Nephron progenitor cell (in vitro differentiated cells): ENCODE measurements at regions not wholly inside any gene's neighbourhood (a gene's known extent, or its start where the extent isn't known, plus 50 kb on each side); places are given as distances from the start of the nearest gene placed in this dataset.

Experiments used
- DNase-seq: peaks from one replicate; pipeline ENCODE4 v3.0.0; 2021
- H3K27ac Mint-ChIP-seq: 2 replicates; pipeline ENCODE4 v1.8.0; 2021; ENCODE audit warnings: mild to moderate bottlenecking, moderate library complexity, mixed read lengths
- H3K27me3 Mint-ChIP-seq: 2 replicates; pipeline ENCODE4 v1.8.0; 2021; ENCODE audit warnings: mild to moderate bottlenecking, low read depth, mixed read lengths; ENCODE audit not compliant: poor library complexity
- H3K36me3 Mint-ChIP-seq: 2 replicates; pipeline ENCODE4 v1.8.0; 2021; ENCODE audit warnings: low read depth, mixed read lengths
- H3K4me1 Mint-ChIP-seq: 2 replicates; pipeline ENCODE4 v1.8.0; 2021; ENCODE audit warnings: mixed read lengths
- H3K4me3 Mint-ChIP-seq: 2 replicates; pipeline ENCODE4 v1.8.0; 2021; ENCODE audit warnings: mild to moderate bottlenecking, moderate library complexity, mixed read lengths
- H3K9me3 Mint-ChIP-seq: 2 replicates; pipeline ENCODE4 v1.8.0; 2021; ENCODE audit warnings: mild to moderate bottlenecking, moderate library complexity, mixed read lengths
- TF ChIP-seq, protein P1 (sequence below): fragments of 200-600 bp; sonication (generic); IDR thresholded peaks from 2 replicates; pipeline ENCODE4 v1.5.0; 2021; ENCODE audit warnings: antibody characterized with exemption

DNA sequence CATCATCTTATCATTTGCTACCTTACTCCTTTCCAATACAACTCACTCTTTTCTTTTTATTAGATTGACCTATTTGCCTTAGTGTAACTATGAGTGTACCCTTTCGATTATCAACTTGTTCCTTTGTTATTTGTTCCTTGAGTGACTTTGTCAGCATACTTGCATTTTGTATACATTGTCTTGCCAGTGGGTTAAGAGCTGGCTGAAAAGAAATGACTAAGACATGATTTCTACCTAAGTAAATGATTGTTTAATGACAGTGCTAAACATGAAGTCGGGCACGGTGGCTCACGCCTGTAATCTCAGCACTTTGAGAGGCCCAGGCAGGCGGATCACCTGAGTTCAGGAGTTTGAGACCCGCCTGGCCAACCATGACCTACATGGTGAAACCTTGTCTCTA lies 1042.3 kb downstream of the TBL1XR1 start:
- Mint-ChIP-seq H3K36me3 (peaks cover 4% of the 10 kb centered on the region), H3K27me3 (no peaks in the 10 kb centered on the region), H3K27ac (peak overlapping the region; percentile 14), H3K4me3 (no peak overlapping the region), H3K9me3 (peaks cover 17% of the 10 kb centered on the region), H3K4me1 (peaks cover 17% of the 10 kb centered on the region)
- TF ChIP-seq, protein P1, sequence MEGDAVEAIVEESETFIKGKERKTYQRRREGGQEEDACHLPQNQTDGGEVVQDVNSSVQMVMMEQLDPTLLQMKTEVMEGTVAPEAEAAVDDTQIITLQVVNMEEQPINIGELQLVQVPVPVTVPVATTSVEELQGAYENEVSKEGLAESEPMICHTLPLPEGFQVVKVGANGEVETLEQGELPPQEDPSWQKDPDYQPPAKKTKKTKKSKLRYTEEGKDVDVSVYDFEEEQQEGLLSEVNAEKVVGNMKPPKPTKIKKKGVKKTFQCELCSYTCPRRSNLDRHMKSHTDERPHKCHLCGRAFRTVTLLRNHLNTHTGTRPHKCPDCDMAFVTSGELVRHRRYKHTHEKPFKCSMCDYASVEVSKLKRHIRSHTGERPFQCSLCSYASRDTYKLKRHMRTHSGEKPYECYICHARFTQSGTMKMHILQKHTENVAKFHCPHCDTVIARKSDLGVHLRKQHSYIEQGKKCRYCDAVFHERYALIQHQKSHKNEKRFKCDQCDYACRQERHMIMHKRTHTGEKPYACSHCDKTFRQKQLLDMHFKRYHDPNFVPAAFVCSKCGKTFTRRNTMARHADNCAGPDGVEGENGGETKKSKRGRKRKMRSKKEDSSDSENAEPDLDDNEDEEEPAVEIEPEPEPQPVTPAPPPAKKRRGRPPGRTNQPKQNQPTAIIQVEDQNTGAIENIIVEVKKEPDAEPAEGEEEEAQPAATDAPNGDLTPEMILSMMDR = no peak
- no peak for DNase-seq

DNA sequence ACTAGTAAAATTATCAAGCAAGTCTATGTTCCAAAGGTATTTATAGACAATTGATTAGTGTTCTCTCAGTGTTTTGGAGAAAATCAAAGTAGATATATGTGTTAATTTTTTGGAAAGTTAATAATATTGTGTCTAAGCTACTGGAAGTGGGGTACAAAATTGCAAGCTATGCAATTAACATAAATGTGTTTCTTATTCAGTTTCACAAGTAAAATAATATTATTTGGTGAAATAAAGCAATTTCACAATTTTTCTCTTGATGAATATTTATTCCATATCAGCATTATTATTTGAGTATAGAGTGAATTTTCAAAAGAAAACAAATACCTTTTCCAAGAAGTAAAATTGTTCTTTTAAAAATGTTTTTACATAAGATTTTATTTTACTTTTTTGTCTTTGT lies 1047.7 kb downstream of the TBL1XR1 start:
- Mint-ChIP-seq H3K4me3 (no peak overlapping the region), H3K27ac (no peak overlapping the region), H3K4me1 (peaks cover 28% of the 10 kb centered on the region), H3K36me3 (no peaks in the 10 kb centered on the region), H3K9me3 (no peaks in the 10 kb centered on the region), H3K27me3 (no peaks in the 10 kb centered on the region)
- TF ChIP-seq, protein P1 = no peak
- no peak for DNase-seq

DNA sequence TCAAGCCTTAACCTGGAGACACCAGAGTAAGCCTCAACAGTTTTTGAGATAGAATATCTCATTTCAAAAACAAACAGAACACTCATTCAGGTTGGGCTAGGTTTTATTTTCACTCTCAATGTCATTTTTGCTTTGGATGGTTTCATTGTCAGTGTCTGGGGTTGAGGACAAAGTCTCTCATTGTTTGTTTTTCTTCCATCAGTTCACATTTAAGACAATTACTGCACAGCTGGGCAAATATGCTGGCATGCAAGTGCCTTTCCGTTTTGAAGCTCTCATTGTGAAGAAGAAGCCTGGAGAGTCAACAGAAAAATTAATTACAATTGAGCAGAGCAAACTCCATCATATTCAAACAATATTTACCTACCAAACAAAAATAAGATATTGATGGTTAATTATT lies 1050.0 kb downstream of the TBL1XR1 start:
- Mint-ChIP-seq H3K4me1 (peaks cover 11% of the 10 kb centered on the region), H3K36me3 (no peaks in the 10 kb centered on the region), H3K27me3 (no peaks in the 10 kb centered on the region), H3K9me3 (no peaks in the 10 kb centered on the region), H3K27ac (no peak overlapping the region), H3K4me3 (no peak overlapping the region)
- DNase-seq = no peak
- TF ChIP-seq, protein P1 = no peak

DNA sequence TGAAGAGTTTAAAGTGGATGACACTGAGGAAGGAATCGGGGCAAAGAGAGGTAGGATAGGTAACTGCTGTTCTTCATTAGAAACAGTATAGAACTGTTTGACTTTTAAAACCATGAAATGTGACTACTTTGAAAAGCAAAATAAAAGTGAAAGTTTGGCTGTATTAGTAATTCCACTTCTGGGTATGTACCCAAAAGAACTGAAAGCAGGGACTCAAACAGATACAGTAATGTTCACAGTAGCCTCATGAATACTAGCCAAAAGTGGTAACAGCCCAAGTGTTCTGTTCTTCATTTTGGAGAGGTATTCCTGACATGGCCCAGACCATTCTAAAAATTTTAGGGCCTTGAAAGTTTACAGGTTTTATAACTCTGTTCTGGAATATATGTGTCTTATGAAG lies 1055.4 kb downstream of the TBL1XR1 start:
- Mint-ChIP-seq H3K4me1 (peaks cover 11% of the 10 kb centered on the region), H3K4me3 (no peak overlapping the region), H3K9me3 (peaks cover 14% of the 10 kb centered on the region), H3K27ac (no peak overlapping the region), H3K27me3 (no peaks in the 10 kb centered on the region), H3K36me3 (peaks cover 4% of the 10 kb centered on the region)
- no peak for DNase-seq
- TF ChIP-seq, protein P1 = no peak

DNA sequence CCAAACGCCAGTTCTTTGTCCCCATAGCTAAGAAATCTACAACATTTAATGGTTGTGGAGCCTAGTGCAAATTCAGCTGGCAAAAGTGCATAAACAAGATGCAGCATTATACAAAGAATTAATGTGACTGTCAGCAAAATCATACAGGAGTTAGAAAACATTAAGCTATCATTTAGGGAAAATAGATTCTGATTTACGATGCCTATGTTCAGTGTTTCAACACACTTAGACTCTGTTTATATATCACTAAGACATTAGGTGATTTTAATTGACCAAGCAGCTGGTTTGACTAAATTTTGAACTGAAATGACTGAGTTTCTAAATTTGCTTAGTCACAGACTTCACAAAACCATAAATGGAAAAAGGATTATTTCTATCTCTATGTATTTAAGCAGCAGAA lies 1076.8 kb downstream of the TBL1XR1 start:
- no peak overlapping the region for H3K27ac Mint-ChIP-seq
- no peak overlapping the region for H3K4me3 Mint-ChIP-seq
- DNase-seq = no peak
- H3K9me3 Mint-ChIP-seq = peaks cover 19% of the 10 kb centered on the region
- peaks cover 7% of the 10 kb centered on the region for H3K36me3 Mint-ChIP-seq
- TF ChIP-seq, protein P1 = no peak
- no peaks in the 10 kb centered on the region for H3K27me3 Mint-ChIP-seq
- no peaks in the 10 kb centered on the region for H3K4me1 Mint-ChIP-seq

DNA sequence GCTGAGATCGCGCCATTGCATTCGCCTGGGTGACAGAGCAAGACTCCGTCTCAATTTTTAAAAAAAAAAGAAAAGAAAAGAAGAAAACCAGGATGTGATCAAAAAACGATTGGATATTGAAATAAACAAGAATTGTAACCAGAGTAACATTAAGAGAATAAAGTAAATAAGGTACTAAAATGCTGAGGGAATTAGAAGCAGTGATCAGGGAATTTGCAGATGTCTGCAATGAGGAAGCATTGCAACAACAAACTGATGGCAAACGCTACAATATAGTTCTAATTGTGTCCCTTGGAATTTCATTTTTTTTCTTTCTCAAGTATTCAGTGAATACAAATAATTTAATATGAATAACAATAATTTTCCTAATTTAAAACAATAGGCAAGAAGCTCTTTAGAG lies 1077.5 kb downstream of the TBL1XR1 start:
- Mint-ChIP-seq H3K9me3 (peaks cover 16% of the 10 kb centered on the region), H3K4me1 (no peaks in the 10 kb centered on the region), H3K27ac (peak overlapping the region; percentile 3), H3K4me3 (no peak overlapping the region), H3K27me3 (no peaks in the 10 kb centered on the region), H3K36me3 (peaks cover 6% of the 10 kb centered on the region)
- DNase-seq = no peak
- TF ChIP-seq, protein P1 = no peak
